RPMI7951 (cell line): ENCODE measurements at regions not wholly inside any gene's neighbourhood (a gene's known extent, or its start where the extent isn't known, plus 50 kb on each side); places are given as distances from the start of the nearest gene placed in this dataset.
A peak's percentile ranks its signal among the peaks of the same experiment; 100 is the strongest.

Experiments
- DNase-seq: peaks from one replicate; pipeline ENCODE4 v3.0.0-alpha.2; 2012; ENCODE audit warnings: low read depth

- DNase-seq: no peak
Measured at GRCh38 chr10:120702032-120702431, 149.1 kb upstream of the WDR11 start.

GRCh38 chr10:120705309-120705708, 145.9 kb upstream of the WDR11 start:
- no peak for DNase-seq

- DNase-seq: no peak
Measured at GRCh38 chr10:120710076-120710475, 141.1 kb upstream of the WDR11 start.

- no peak for DNase-seq
Measured at GRCh38 chr10:120711860-120712259, 139.3 kb upstream of the WDR11 start.

- no peak for DNase-seq
Measured at GRCh38 chr10:120713573-120714205, 137.5 kb upstream of the WDR11 start.

GRCh38 chr10:120715171-120715570, 136.0 kb upstream of the WDR11 start:
- DNase-seq: no peak

GRCh38 chr10:120719333-120719732, 131.8 kb upstream of the WDR11 start:
- no peak for DNase-seq

- no peak for DNase-seq
Measured at GRCh38 chr10:120727001-120727400, 124.2 kb upstream of the WDR11 start.

GRCh38 chr10:120729547-120729946, 121.6 kb upstream of the WDR11 start:
- DNase-seq: peak; percentile 17

- DNase-seq: peak; percentile 6
Measured at GRCh38 chr10:120732067-120732466, 119.1 kb upstream of the WDR11 start.

- peak; percentile 3 for DNase-seq
Measured at GRCh38 chr10:120732643-120733313, 118.4 kb upstream of the WDR11 start.

GRCh38 chr10:120734483-120735078, 116.6 kb upstream of the WDR11 start:
- DNase-seq: no peak

- DNase-seq: no peak
Measured at GRCh38 chr10:120735315-120735714, 115.8 kb upstream of the WDR11 start.

- DNase-seq: peak; percentile 24
Measured at GRCh38 chr10:120735773-120736371, 115.3 kb upstream of the WDR11 start.

GRCh38 chr10:120736377-120736776, 114.8 kb upstream of the WDR11 start:
- no peak for DNase-seq

GRCh38 chr10:120738658-120739057, 112.5 kb upstream of the WDR11 start:
- no peak for DNase-seq

GRCh38 chr10:120741396-120741795, 109.8 kb upstream of the WDR11 start:
- no peak for DNase-seq

- no peak for DNase-seq
Measured at GRCh38 chr10:120742373-120742772, 108.8 kb upstream of the WDR11 start.

- no peak for DNase-seq
Measured at GRCh38 chr10:120744040-120744439, 107.1 kb upstream of the WDR11 start.

GRCh38 chr10:120746001-120746777, 105.0 kb upstream of the WDR11 start:
- no peak for DNase-seq

- no peak for DNase-seq
Measured at GRCh38 chr10:120748519-120748918, 102.6 kb upstream of the WDR11 start.

- DNase-seq: no peak
Measured at GRCh38 chr10:120749072-120749471, 102.1 kb upstream of the WDR11 start.
